Inflammatory macrophage (primary cell): ENCODE measurements at regions not wholly inside any gene's neighbourhood (a gene's known extent, or its start where the extent isn't known, plus 50 kb on each side); places are given as distances from the start of the nearest gene placed in this dataset.

Experiments
- DNase-seq, 2 donors: peaks; one replicate each; pipeline ENCODE4 v3.0.0-alpha.2; 2020 to 2022

DNA sequence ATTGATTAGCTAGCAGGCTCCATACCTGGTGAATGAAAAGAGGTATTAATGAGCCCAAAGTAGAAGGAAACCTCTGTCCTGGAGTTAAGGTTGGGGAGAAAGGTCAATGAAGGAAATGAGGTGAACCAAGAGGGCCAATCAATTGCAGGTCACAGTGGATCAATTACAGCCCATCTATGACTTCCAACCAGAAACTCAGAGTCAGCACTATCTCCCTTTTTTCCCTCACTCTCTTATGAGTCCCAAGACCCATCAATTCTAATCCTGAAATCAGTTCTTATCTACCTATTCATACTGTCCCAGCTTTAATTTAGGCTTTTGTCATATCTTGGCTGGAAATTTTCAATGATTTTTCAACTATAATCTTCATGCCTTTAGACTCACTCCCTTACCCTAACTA, 433.2 kb upstream of the PKN2 start:
- DNase-seq: no peak

DNA sequence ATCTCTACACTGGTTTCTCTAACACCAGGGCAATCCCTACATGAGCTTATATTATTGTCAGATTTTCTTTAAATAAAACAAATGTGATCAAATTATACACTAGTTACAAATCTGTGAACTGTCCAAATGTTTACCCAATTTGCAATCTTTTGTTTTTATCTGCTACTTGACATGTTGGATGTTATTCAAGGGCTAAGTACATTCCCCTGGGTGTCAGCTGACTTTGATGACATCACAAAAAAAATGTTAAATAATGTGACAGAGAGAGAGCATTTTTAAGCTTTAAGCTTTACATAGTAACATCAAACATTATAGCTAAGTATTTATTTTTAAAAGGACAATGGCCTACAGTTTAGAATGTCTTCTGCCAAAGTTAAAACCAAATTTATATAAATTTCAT, 431.3 kb upstream of the PKN2 start:
- DNase-seq: no peak

GRCh38 chr1:88265606-88266005, 418.5 kb upstream of the PKN2 start:
- DNase-seq: no peak

- no peak for DNase-seq
These were observed 418.0 kb upstream of the PKN2 start for GRCh38 chr1:88266051-88266450.

DNA sequence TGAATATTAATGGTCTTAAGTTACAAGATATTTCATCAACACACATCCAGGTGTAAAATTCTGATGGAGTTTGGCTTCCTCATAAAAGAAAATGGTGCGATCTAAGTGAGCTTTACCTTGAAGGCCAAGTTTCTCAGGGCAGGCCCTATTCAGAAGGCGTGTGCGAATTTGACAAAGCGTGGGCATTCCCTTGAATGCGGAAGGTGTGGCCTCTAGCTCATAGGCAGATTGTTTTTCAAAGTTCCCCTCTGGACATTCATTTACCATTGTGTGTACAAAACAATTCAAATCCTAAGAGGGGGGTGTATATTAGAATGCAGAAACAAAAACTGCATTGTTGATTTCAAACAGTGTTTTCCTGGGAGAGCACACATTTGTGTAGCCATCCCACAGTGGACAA, 411.9 kb upstream of the PKN2 start:
- no peak for DNase-seq

DNA sequence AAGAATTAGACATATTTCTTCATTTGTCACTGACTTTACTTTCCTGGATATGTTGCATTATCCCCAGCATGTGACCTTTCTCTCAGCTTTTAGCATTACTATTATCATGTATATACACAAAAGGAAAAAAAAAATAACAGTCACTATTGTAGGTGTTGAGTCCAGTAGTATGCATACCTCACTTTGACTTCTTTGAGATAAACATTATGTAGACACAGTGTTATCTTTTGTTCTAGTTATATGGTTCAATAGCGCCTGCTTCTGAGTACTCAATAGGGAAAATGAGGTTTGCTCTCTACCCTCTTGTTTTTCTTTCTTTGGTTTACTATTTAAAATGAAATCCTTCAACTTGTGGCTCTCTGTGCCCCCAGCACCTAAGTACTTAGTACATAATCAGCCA, 409.6 kb upstream of the PKN2 start:
- no peak for DNase-seq

GRCh38 chr1:88275259-88275862, 408.7 kb upstream of the PKN2 start:
- no peak for DNase-seq

DNA sequence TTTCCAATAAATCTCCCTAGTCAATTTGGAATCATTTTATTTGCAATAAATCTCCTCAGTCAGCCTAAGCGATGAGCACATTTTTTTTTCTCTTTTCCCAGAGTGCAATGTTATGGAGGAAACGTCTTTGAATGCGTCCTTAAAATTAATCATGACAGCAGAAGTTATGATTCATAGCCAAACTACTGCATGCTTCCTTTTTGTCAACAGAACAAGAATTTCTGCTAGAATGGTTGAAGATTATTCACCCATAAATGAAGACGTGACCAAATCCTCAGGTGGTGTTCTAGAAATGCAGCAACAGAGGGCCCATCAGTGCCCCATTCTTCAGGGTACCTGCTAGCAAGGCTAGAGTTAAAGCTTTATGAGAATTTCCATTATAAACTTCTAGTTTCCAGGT, 407.9 kb upstream of the PKN2 start:
- no peak for DNase-seq

GRCh38 chr1:88284066-88284465, 400.0 kb upstream of the PKN2 start:
- no peak for DNase-seq

DNA sequence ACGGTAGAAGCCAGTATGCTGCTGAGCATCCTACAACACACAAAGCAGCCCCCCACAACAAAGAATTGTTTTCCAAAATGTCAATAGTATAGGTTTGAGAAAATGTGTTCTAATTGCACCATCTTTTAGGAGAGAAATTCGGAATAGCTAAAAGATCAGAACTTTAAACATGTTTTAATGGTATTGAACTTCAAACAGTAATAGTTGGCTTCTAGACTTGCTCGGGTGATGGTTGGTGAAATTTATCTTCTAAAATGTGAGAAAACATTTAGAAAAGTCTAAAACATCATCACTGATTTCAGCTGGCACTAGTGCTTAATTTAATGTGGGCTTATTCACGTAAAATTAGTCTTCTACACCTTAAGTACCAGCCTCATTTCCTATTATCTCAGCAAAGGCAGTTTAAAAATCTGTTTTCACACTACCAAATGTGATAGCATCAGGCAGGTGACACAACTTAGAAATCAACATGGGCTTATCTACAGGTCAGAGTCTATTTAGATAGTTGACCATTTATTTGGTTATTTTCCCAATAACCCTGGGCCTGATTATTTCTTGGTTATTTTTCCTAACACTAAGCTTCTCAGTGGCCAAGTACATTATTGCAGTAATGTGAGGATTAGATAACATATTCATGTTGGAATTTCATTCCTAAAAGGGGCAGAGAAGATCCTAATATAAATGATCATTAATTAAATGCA, 399.3 kb upstream of the PKN2 start:
- DNase-seq: no peak

DNA sequence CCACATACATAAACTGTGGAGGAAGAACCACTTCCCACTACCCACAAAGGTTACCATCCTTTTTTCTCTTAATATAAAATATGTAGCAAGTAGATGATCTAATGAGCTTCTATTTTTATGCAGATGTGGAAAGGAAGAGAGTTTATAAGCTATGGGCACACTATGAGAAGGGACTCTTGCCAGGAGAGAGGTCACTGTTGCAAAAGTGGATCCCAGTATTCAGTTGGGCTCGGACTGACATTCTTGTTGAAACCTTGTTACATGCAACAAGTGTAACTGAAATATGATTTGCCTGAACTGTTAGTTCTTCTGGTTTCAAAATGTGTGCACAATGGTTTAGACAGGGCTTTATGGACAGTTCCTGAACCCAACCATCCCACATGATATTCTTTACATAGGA, 397.4 kb upstream of the PKN2 start:
- no peak for DNase-seq

DNA sequence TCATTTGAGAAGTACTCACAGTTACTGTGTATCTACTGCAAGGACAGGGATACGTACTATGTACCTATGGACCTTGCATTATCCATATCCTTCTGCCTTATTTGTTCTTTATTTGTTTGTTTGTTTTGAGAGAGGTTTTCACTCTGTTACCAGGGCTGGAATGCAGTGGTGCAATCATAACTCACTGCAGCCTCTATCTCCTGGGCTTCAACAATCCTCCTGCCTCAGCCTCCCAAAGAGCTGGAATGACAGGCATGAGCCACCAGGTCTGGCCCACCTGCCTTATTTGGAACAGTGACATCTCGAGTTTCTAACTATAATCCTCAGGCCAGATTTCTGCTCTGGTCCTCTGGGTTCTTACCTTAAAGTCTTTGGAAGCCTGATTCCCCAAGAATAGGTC, 395.5 kb upstream of the PKN2 start:
- no peak for DNase-seq

DNA sequence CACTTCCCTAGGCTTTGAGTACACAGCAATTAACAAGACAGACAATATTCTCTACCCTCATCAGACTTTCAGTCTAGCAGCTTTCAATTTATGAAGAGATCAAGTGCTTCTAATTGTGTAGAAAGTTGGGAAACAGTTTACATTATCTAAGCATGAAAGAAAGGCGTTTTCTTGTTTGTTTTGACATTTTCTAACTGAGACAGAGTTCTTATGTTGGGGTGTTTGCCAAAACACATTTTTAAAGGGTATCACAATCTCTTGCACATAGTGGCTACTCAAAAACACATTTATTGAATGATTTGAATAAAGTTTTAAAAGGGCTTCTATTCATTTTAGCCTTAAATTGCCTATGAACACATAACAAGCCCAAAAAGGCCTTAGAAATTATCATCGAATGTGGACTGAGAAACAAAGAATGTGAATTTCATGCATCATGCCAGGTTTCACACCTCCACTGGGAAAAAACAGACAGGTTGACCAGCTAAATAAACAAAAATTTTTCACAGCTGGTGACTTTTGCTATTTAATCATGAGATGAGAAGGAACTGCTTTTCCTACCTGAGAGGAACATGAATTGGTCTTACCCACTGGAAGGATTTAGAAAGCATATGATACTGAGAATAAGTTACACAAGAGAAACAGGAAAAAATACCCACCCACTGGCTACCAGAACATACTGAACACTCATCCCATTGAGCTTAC, 394.5 kb upstream of the PKN2 start:
- no peak for DNase-seq

GRCh38 chr1:88291611-88292354, 392.3 kb upstream of the PKN2 start:
- no peak for DNase-seq

- no peak for DNase-seq
These were observed 390.3 kb upstream of the PKN2 start for GRCh38 chr1:88293691-88294190.

- no peak for DNase-seq
These were observed 387.8 kb upstream of the PKN2 start for GRCh38 chr1:88296227-88296626.

GRCh38 chr1:88296642-88297041, 387.4 kb upstream of the PKN2 start:
- DNase-seq: no peak

GRCh38 chr1:88298506-88298905, 385.6 kb upstream of the PKN2 start:
- DNase-seq: no peak

DNA sequence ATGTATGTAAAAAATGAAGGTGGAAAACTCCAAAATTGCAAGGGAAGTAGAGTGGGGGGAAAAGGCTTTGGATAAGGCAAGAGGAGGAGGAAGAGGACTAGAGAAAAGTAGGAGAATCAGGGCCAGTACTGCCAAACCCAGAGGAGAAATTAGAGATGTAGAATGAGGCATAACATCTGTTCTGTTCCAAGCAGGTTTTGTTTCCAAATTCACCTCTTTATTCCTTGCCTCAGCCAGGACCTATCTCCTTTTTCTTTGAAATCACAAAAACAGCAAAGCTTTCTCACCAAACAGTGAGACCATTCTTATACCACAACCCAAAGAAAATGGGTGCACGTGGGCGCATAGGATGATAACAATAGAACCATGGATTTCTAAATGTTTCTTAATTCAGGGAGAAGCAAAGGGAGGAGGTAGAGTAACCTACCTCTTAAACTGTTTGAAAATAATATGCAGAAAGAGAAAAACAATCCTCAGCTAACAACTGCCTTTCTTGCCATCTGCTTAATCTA, 383.3 kb upstream of the PKN2 start:
- DNase-seq: no peak

DNA sequence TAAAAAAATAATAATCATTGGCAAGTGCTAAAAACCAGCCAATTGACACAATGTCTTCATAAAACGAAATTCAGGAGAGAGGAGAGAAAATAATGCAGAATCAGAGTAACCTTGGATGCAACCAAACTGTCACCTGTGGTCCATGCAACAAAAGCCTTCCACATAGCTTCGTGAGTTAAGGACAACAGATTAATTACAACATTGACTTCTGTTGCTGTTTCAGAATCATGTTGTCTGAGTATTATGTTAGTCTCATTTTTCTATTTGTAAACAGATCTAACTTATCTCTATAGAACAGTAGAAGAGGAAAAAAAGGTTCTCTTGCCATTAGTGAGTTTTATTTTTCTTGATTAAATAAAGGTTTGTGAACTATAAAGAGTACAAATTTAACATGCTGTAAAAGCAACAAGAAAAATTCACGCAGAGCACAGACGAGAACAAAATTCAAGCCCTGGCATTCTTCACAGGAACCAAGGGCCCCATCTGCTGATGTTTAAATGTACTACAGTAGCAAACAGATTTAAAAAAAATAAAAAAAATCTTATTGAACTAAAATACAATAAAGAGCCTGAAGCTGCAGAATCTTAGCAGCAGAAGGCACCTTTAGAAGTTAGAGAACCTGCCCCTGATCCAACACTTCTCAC, 381.1 kb upstream of the PKN2 start:
- peak in 1 of 2 donors; percentile 1 for DNase-seq

DNA sequence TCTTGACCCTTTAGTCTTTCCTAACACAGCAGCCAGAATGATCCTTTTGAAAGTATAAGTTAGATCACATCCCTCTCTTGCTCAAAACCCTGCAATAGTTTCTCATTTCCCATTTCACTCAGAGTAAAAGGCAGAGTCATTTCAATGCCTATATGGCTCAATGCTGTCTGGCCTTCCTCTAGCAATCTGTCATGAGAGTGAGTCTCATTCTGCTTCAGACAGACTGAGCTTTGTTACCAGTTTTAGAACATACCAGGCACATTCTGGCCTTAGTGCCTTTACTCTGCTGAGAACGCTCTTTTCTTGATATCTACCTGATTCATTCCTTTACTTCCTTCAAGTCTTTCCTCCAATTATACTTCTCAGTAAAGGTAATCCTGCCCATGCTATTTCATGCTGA, 372.8 kb upstream of the PKN2 start:
- DNase-seq: peak; percentile 1 to 7

GRCh38 chr1:88311907-88312306, 372.2 kb upstream of the PKN2 start:
- no peak for DNase-seq

- DNase-seq: no peak
These were observed 366.7 kb upstream of the PKN2 start for GRCh38 chr1:88317396-88317795.
